Ascending aorta (tissue), 2 donors: ENCODE measurements at regions not wholly inside any gene's neighbourhood (a gene's known extent, or its start where the extent isn't known, plus 50 kb on each side); places are given as distances from the start of the nearest gene placed in this dataset.

ENCODE experiments used
- DNase-seq, 2 donors: peaks; one replicate each; pipeline ENCODE4 v3.0.0-alpha.2; 2019; ENCODE audit warnings: low spot score in 2 of 2
- H3K27ac ChIP-seq, 2 donors: fragments of 200-600 bp; sonication (generic); one replicate each; pipeline ENCODE4 v1.5.1; 2016 to 2017; ENCODE audit warnings: mild to moderate bottlenecking in 1 of 2
- H3K27me3 ChIP-seq: fragments of 200-600 bp; sonication (generic); one replicate; pipeline ENCODE4 v1.5.1; 2017
- H3K36me3 ChIP-seq, 2 donors: fragments of 200-600 bp; sonication (generic); one replicate each; pipeline ENCODE4 v1.5.1; 2016
- H3K4me1 ChIP-seq, 2 donors: fragments of 200-600 bp; sonication (generic); one replicate each; pipeline ENCODE4 v1.5.1; 2016 to 2017; ENCODE audit warnings: mild to moderate bottlenecking in 1 of 2
- H3K4me3 ChIP-seq, 2 donors: fragments of 200-600 bp; sonication (generic); one replicate each; pipeline ENCODE4 v1.5.1; 2016 to 2017; ENCODE audit warnings: mild to moderate bottlenecking in 1 of 2
- H3K9me3 ChIP-seq, 2 donors: fragments of 200-600 bp; sonication (generic); one replicate each; pipeline ENCODE4 v1.5.1; 2016
- intact Hi-C: fragments of 100-400 bp; cut with DNase I; formaldehyde crosslinking; loops from one replicate; pipeline ENCODE4 v1.15.1; 2023
- TF ChIP-seq, protein P1 (sequence below), 3 experiments: fragments of 200-600 bp in 2 of 3; fragments of 450-650 bp in 1 of 3; sonication (generic) in 2 of 3; IDR thresholded peaks; one replicate each; pipeline ENCODE4 v1.5.1; 2016 to 2019; ENCODE audit warnings: antibody characterized with exemption in 3 of 3, mild to moderate bottlenecking in 1 of 3, moderate library complexity in 1 of 3

DNA sequence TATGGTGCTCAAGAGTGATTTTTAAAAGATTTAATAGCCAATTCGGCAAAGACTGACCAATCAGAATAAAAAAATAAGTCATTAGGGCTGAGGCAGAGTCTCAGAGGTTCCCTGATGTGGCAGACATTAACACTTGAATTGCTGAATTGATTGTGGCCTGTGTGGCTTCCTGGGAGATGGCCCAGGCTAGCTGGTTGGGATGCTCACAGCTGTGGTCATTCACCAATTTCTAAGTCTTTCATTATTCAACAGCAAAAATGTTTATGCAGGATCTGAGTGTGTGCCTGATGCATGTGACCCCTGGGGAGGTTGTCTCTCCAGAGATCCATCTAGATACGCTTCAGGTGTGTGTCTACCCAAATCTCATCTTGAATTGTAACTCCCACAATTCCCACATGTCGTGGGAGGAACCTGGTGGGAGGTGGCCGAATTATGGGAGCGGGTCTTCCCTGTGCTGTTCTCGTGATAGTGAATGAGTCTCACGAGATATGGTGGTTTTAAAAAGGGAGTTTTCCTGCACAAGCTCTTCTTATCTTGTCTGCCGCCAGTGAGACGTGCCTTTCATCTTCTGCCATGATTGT, 632.6 kb upstream of the SEMA6A start:
- H3K36me3 ChIP-seq, result no peaks in the 10 kb centered on the region
- H3K27me3 ChIP-seq, result no peaks in the 10 kb centered on the region
- no peak overlapping the region for H3K27ac ChIP-seq
- H3K4me3 ChIP-seq, result no peak overlapping the region
- intact Hi-C loops, result no loop called here
- no peak for DNase-seq
- H3K4me1 ChIP-seq, result no peaks in the 10 kb centered on the region
- H3K9me3 ChIP-seq, result peaks cover 0 to 4% of the 10 kb centered on the region in 2 donors
- TF ChIP-seq, protein P1, sequence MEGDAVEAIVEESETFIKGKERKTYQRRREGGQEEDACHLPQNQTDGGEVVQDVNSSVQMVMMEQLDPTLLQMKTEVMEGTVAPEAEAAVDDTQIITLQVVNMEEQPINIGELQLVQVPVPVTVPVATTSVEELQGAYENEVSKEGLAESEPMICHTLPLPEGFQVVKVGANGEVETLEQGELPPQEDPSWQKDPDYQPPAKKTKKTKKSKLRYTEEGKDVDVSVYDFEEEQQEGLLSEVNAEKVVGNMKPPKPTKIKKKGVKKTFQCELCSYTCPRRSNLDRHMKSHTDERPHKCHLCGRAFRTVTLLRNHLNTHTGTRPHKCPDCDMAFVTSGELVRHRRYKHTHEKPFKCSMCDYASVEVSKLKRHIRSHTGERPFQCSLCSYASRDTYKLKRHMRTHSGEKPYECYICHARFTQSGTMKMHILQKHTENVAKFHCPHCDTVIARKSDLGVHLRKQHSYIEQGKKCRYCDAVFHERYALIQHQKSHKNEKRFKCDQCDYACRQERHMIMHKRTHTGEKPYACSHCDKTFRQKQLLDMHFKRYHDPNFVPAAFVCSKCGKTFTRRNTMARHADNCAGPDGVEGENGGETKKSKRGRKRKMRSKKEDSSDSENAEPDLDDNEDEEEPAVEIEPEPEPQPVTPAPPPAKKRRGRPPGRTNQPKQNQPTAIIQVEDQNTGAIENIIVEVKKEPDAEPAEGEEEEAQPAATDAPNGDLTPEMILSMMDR (IDR thresholded peaks at IDR 0.05), result no peak

DNA sequence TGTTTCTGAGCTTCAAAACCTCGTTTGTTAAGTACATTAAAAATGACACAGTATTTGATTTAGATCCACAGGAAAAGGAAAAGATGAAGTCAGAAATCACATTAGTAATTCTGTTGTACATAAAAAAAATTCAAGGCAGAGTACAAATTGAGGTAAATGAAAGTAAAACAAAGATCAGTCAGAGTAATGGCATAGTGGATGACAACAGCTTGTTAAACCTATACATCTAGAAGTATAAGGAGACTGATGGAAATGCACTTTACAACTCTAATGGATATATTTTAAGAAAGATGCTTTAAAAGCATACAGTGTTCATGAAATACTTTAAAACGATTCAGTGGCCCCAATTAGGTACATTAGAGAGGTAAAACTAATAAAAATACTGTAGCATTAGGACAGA, 631.3 kb upstream of the SEMA6A start:
- H3K4me3 ChIP-seq, result no peak overlapping the region
- TF ChIP-seq, protein P1 (IDR thresholded peaks at IDR 0.05), result no peak
- no peak for DNase-seq
- H3K27ac ChIP-seq, result no peak overlapping the region
- H3K27me3 ChIP-seq, result no peaks in the 10 kb centered on the region
- H3K4me1 ChIP-seq, result no peaks in the 10 kb centered on the region
- H3K9me3 ChIP-seq, result peaks cover 0 to 4% of the 10 kb centered on the region in 2 donors
- no peaks in the 10 kb centered on the region for H3K36me3 ChIP-seq
- intact Hi-C loops, result no loop called here

DNA sequence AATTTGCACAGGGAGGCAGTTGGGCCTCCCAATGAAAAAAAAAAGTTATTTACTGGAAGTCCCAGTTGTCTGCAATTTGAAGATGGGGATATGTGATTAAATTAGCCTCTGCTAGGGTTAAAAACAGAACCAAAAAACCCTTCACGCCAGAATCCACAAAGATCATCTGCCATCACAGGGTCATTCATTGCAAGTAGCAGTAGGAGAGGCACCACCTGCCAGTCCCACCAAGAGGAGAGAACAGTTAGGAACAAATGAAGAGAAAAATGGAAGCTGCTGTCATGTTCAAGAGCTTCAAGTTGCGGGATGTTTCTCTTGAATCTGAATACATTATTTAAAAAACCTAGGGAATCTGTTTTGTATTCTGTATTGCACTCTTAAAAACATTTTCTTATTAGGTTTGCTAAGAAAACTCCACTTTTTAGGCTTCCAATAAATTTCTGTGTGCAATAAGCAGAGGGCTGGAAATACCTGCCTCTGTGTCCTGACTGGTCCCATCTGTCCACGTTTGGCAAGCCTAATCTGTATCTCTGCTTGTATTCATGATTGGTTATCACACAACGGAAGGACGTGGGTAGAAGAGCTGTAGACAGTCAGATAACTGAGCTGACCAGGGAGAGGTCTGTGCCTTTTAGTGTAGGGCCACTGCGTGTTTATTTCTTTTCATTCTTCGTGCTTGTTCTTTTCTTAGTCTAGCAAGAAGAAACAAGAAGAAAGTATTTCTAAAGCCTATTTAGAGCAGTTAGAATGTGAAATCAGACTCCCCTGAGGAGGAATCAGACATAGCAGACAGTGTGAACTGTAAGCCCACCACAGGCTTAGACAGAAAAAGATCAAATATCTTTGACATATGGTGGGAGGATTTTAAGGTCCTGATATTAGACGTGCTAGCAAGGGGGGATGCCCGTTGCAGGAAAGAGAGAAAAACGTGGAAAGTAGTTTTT, 630.6 kb upstream of the SEMA6A start:
- DNase-seq, result no peak
- Histone ChIP-seq H3K27ac (no peak overlapping the region), H3K4me1 (no peaks in the 10 kb centered on the region), H3K9me3 (peaks cover 0 to 4% of the 10 kb centered on the region in 2 donors), H3K4me3 (no peak overlapping the region), H3K27me3 (no peaks in the 10 kb centered on the region), H3K36me3 (no peaks in the 10 kb centered on the region)
- intact Hi-C loops, result no loop called here
- TF ChIP-seq, protein P1 (IDR thresholded peaks at IDR 0.05), result no peak

DNA sequence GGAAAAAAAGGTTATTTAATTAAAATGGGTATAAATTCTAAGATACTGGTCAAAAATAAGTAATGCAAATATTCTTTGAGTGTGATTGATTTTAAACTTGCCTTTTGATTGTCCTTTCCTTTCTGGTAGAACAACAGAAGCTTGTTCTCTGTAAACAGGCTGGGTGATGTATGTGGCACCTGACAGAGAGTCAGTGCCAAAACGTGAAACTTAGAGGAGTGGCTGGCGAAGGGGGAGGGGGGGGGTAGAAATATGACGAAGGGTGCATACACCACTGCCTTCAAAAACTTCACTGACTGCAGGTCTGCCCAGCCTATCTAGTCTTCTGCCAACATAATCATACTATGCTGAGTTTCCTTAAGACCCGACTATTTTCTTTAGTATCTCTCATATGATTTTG, 629.8 kb upstream of the SEMA6A start:
- Histone ChIP-seq H3K4me3 (no peak overlapping the region), H3K4me1 (no peaks in the 10 kb centered on the region), H3K27ac (no peak overlapping the region), H3K36me3 (no peaks in the 10 kb centered on the region), H3K27me3 (no peaks in the 10 kb centered on the region), H3K9me3 (no peaks in the 10 kb centered on the region)
- intact Hi-C loops, result no loop called here
- DNase-seq, result no peak
- TF ChIP-seq, protein P1 (IDR thresholded peaks at IDR 0.05), result no peak

DNA sequence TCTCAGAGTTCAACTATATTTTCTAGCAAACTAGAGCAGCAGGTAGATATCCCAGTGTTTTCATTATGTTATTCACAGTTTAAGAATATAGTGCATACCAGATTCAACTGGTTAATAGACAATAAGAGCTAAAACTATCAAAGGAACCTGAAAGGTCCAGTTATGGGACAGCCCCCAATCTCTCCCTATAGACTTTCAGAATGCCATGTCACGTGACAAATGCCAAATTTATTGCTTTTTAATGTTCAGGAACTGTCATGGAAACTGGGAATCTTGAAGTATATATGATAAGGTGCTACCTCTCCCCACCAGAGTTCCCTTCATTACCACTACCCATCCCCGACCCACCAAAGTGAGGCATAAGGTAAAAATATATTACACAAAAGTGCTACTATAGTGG, 629.0 kb upstream of the SEMA6A start:
- Histone ChIP-seq H3K36me3 (no peaks in the 10 kb centered on the region), H3K27me3 (no peaks in the 10 kb centered on the region), H3K27ac (no peak overlapping the region), H3K4me3 (no peak overlapping the region), H3K9me3 (no peaks in the 10 kb centered on the region), H3K4me1 (no peaks in the 10 kb centered on the region)
- DNase-seq, result no peak
- intact Hi-C loops, result no loop called here
- TF ChIP-seq, protein P1 (IDR thresholded peaks at IDR 0.05), result no peak
